SK-N-MC (cell line): ENCODE measurements at regions not wholly inside any gene's neighbourhood (a gene's known extent, or its start where the extent isn't known, plus 50 kb on each side); places are given as distances from the start of the nearest gene placed in this dataset.

Experiments
- EZH2 ChIP-seq: fragments of 200-600 bp; sonication (generic); IDR thresholded peaks from one replicate; pipeline ENCODE4 v1.6.1; 2017; ENCODE audit warnings: antibody characterized with exemption
- FOXP2 ChIP-seq: optimal IDR thresholded peaks from 2 replicates; pipeline ENCODE3; 2011; ENCODE audit warnings: mild to moderate bottlenecking, moderate library complexity; ENCODE audit not compliant: insufficient read depth; ENCODE audit errors: extremely low read length, control extremely low read depth
- POLR2AphosphoS5 ChIP-seq: IDR thresholded peaks from 2 replicates; pipeline ENCODE4 v1.6.1; 2012; ENCODE audit warnings: mild to moderate bottlenecking, low read depth, low read length, borderline replicate concordance

DNA sequence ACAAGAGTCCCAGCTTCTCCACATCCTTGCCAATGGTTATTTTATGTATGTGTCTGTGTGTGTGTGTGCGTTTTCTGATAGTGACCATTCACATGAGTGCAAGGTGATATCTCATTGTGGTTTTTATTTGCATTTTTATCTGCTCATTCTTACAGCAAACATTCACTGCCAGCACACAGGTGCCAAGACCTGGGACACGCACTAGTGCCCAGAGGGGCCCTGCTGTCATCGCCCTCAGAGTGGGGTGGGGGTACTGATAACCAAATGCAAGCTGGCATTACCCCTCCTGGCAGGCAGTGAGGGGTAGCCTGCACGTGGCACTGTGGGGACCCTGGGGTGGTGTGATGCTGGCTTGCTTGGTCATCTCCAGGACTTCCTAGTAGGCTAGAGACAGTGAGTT is 285.4 kb downstream of the LPIN1 start:
- TF ChIP-seq EZH2 (no peak), POLR2AphosphoS5 (no peak), FOXP2 (no peak)
